GM12878 (cell line): ENCODE measurements at regions not wholly inside any gene's neighbourhood (a gene's known extent, or its start where the extent isn't known, plus 50 kb on each side); places are given as distances from the start of the nearest gene placed in this dataset.

Source experiments
- ATAC-seq: fragments of 200-7000 bp; cut with Tn5 transposase; 3 replicates; pipeline ENCODE4 v1.9.1; 2020; ENCODE audit warnings: mild to moderate bottlenecking, moderate library complexity
- BruUV-seq: library from RNA; stranded (reverse); fragments of 400-500 nt; replicated peaks from 2 replicates; lab custom pipeline; 2021; lab: Mats Ljungman, UMichigan
- CTCF ChIA-PET: fragments of 300-600 bp; sonication (Branson Sonifier 250); formaldehyde crosslinking; extraction: SDS; loops from one replicate; lab custom pipeline; 2021; ENCODE audit warnings: inconsistent platforms; lab: Yijun Ruan, JAX
- POLR2A ChIA-PET: fragments of 350-600 bp; formaldehyde crosslinking; extraction: SDS; loops from one replicate; lab custom pipeline; 2021; ENCODE audit warnings: inconsistent platforms; lab: Charles Lee
- RAD21 ChIA-PET: fragments of 300-600 bp; sonication (Branson Sonifier 250); formaldehyde crosslinking; loops from one replicate; lab custom pipeline; 2023; ENCODE audit warnings: antibody characterized with exemption; ENCODE audit not compliant: unreplicated experiment; lab: Charles Lee
- SMC1A ChIA-PET: fragments of 300-600 bp; sonication (Branson Sonifier 250); formaldehyde crosslinking; loops from one replicate; lab custom pipeline; 2023; ENCODE audit not compliant: unreplicated experiment, uncharacterized antibody; lab: Charles Lee
- DNase-seq: peaks from one replicate; pipeline ENCODE4 v3.0.0-alpha.2; 2011; ENCODE audit warnings: low read depth, low spot score
- FAIRE-seq: peaks from 3 replicates; lab custom pipeline; 2011; peaks lifted over from hg19 to GRCh38; lab: Jason Lieb, UNC
- H2AFZ ChIP-seq: 2 replicates; pipeline ENCODE4 v1.6.0; 2011; ENCODE audit warnings: low read depth, low read length, control low read depth; ENCODE audit not compliant: control insufficient read depth
- H3K27ac ChIP-seq: 2 replicates; pipeline ENCODE4 v1.5.1; 2011; ENCODE audit warnings: control low read depth; ENCODE audit not compliant: control insufficient read depth, insufficient read depth
- H3K27me3 ChIP-seq, 2 experiments: replicated peaks in 1 of 2; 2 replicates each; pipeline versions ENCODE4 v1.6.0 to v1.6.1; 2011; ENCODE audit warnings: low read length in 1 of 2; ENCODE audit not compliant: control insufficient read depth in 2 of 2, insufficient read depth in 2 of 2
- H3K36me3 ChIP-seq, 2 experiments: 2 replicates each; pipeline ENCODE4 v1.5.1; 2011; ENCODE audit warnings: low read length in 1 of 2; ENCODE audit not compliant: control insufficient read depth in 2 of 2, insufficient read depth in 2 of 2
- H3K4me1 ChIP-seq: 2 replicates; pipeline ENCODE4 v1.6.1; 2011; ENCODE audit warnings: mild to moderate bottlenecking, low read length, moderate library complexity, mixed read lengths; ENCODE audit not compliant: control insufficient read depth, insufficient read depth
- H3K4me2 ChIP-seq: 2 replicates; pipeline ENCODE4 v1.6.0; 2011; ENCODE audit warnings: control low read depth; ENCODE audit not compliant: control insufficient read depth, insufficient read depth
- H3K4me3 ChIP-seq: fragments of 200-600 bp; sonication (generic); 2 replicates; pipeline ENCODE4 v1.5.1; 2016
- H3K79me2 ChIP-seq: 2 replicates; pipeline ENCODE4 v1.6.0; 2011; ENCODE audit warnings: low read length; ENCODE audit not compliant: control insufficient read depth, insufficient read depth
- H3K9ac ChIP-seq: 2 replicates; pipeline ENCODE4 v1.8.0; 2011; ENCODE audit warnings: low read length, control low read depth, mixed read lengths; ENCODE audit not compliant: control insufficient read depth, insufficient read depth
- H3K9me3 ChIP-seq: replicated peaks from 3 replicates; pipeline ENCODE4 v1.5.1; 2011; ENCODE audit warnings: mild to moderate bottlenecking, low read length; ENCODE audit not compliant: control insufficient read depth, insufficient read depth
- H4K20me1 ChIP-seq: 2 replicates; pipeline ENCODE4 v1.6.0; 2011; ENCODE audit not compliant: control insufficient read depth, insufficient read depth
- CHD1 ChIP-seq: IDR thresholded peaks from 2 replicates; pipeline ENCODE4 v1.6.1; 2012; ENCODE audit warnings: low read depth, low read length, improper control_type of control experiment
- EZH2 ChIP-seq: IDR thresholded peaks from 2 replicates; pipeline ENCODE4 v1.6.1; 2012; ENCODE audit warnings: low read depth, mild to moderate bottlenecking, control low read depth, inconsistent platforms, low read length, borderline replicate concordance; ENCODE audit not compliant: control insufficient read depth
- NFIC ChIP-seq: IDR thresholded peaks from 2 replicates; pipeline ENCODE4 v1.6.1; 2012; ENCODE audit warnings: low read depth, mild to moderate bottlenecking, inconsistent platforms, low read length, moderate library complexity
- NFXL1 ChIP-seq: fragments of 450-650 bp; IDR thresholded peaks from 2 replicates; pipeline ENCODE4 v1.6.1; 2017; ENCODE audit warnings: antibody characterized with exemption, mild to moderate bottlenecking, borderline replicate concordance
- PBX3 ChIP-seq: IDR thresholded peaks from 2 replicates; pipeline ENCODE4 v1.6.1; 2011; ENCODE audit warnings: mild to moderate bottlenecking, low read depth, low read length, moderate library complexity; ENCODE audit not compliant: insufficient replicate concordance
- PML ChIP-seq: IDR thresholded peaks from 2 replicates; pipeline ENCODE4 v1.6.1; 2012; ENCODE audit warnings: low read length, inconsistent platforms
- SREBF2 ChIP-seq: IDR thresholded peaks from 2 replicates; pipeline ENCODE4 v1.6.1; 2012; ENCODE audit warnings: mild to moderate bottlenecking, low read length
- TBL1XR1 ChIP-seq: IDR thresholded peaks from 2 replicates; pipeline ENCODE4 v1.6.1; 2012; ENCODE audit warnings: low read depth, low read length, improper control_type of control experiment
- WGBS: methylation state at CpG from one replicate; pipeline ENCODE4 v1.1.6; 2016; ENCODE audit warnings: low lambda C conversion rate; ENCODE audit not compliant: insufficient replicate concordance, insufficient coverage; ENCODE audit errors: missing lambda C conversion rate; 5-methylcytosine and 5-hydroxymethylcytosine counted together
- in situ Hi-C: fragments of 300-500 bp; cut with MboI; formaldehyde crosslinking; loops from 9 replicates; pipeline ENCODE4 v1.14.3; 2018; ENCODE audit warnings: mixed read lengths
- intact Hi-C: fragments of 100-400 bp; cut with micrococcal nuclease; formaldehyde crosslinking; loops from one replicate; pipeline ENCODE4 v1.14.2; 2022; ENCODE audit not compliant: unreplicated experiment
- TF ChIP-seq, protein P1 (sequence below): IDR thresholded peaks from 2 replicates; pipeline ENCODE4 v1.6.1; 2011; ENCODE audit warnings: low read depth, mild to moderate bottlenecking, low read length, moderate library complexity, borderline replicate concordance; ENCODE audit errors: extremely low read depth
- TF ChIP-seq, protein P2 (sequence below): IDR thresholded peaks from 2 replicates; pipeline ENCODE4 v1.6.1; 2011; ENCODE audit warnings: borderline replicate concordance, low read depth, mild to moderate bottlenecking, moderate library complexity, low read length; ENCODE audit not compliant: insufficient read depth, poor library complexity, severe bottlenecking

DNA sequence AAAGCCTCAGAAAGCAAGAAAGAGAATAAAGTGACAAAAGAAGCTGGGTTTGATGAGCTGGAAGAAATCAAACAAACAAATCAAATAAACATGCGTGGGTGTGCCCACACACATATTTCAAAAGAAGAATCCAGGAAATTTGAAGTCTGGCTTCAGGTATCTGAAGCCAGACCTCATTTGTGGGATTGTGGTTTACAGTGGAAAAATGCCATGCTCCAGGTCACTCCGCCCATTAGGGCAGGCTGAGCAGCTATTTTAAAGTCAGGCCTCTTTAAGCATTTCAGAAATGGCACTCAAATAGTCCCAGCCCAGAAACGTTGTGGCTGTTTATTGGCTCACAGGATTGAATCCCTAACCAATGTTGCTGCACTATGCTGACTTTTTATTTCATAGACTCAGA, 226.1 kb upstream of the F9 start:
- H3K79me2 ChIP-seq: no peaks in the 10 kb centered on the region
- H3K27ac ChIP-seq: no peak overlapping the region
- no peaks in the 10 kb centered on the region for H3K27me3 ChIP-seq
- ChIA-PET CTCF (no interaction called here), RAD21 (no interaction called here)
- intact Hi-C loops: no loop called here
- no peaks in the 10 kb centered on the region for H3K4me1 ChIP-seq
- FAIRE-seq: no peak
- WGBS: 0% methylated on average over 3 of the region's 3 CpGs
- H3K9ac ChIP-seq: no peak overlapping the region
- no TSS peak for BruUV-seq
- H3K4me2 ChIP-seq: no peak overlapping the region
- H3K4me3 ChIP-seq: no peak overlapping the region
- in situ Hi-C loops: no loop called here
- no peaks in the 10 kb centered on the region for H3K36me3 ChIP-seq
- H3K9me3 ChIP-seq: no peaks in the 10 kb centered on the region; the same call in 2 of the 3 replicates
- TF ChIP-seq, protein P1, sequence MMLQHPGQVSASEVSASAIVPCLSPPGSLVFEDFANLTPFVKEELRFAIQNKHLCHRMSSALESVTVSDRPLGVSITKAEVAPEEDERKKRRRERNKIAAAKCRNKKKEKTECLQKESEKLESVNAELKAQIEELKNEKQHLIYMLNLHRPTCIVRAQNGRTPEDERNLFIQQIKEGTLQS: no peak
- no peak for TF ChIP-seq CHD1
- TF ChIP-seq EZH2: no peak
- TF ChIP-seq PBX3: no peak
- TF ChIP-seq NFXL1: no peak
- no peak for TF ChIP-seq TBL1XR1
- no peak for TF ChIP-seq NFIC
- TF ChIP-seq SREBF2: no peak
- TF ChIP-seq PML: no peak
- TF ChIP-seq, protein P2, sequence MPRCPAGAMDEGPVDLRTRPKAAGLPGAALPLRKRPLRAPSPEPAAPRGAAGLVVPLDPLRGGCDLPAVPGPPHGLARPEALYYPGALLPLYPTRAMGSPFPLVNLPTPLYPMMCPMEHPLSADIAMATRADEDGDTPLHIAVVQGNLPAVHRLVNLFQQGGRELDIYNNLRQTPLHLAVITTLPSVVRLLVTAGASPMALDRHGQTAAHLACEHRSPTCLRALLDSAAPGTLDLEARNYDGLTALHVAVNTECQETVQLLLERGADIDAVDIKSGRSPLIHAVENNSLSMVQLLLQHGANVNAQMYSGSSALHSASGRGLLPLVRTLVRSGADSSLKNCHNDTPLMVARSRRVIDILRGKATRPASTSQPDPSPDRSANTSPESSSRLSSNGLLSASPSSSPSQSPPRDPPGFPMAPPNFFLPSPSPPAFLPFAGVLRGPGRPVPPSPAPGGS: no peak
- TF ChIP-seq, all 136 proteins: peak for 0
- ChIA-PET SMC1A (no interaction called here), POLR2A (no interaction called here)
- no peak overlapping the region for H2AFZ ChIP-seq
- ATAC-seq: no peak
- DNase-seq: no peak
- H4K20me1 ChIP-seq: no peaks in the 10 kb centered on the region
